A549 (cell line): ENCODE measurements at regions not wholly inside any gene's neighbourhood (a gene's known extent, or its start where the extent isn't known, plus 50 kb on each side); places are given as distances from the start of the nearest gene placed in this dataset.

Experiments used
- ATAC-seq, 2 experiments: fragments of 200-7000 bp in 1 of 2; fragments of >200 bp in 1 of 2; cut with Nextera tagmentation in 1 of 2; cut with Tn5 transposase in 1 of 2; 3 replicates each; pipeline versions ENCODE4 v1.8.0 to v1.9.1; 2018 to 2020; ENCODE audit warnings: mild to moderate bottlenecking in 1 of 2, moderate library complexity in 1 of 2
- CTCF ChIA-PET: fragments of 300-600 bp; sonication (Branson Sonifier 250); formaldehyde crosslinking; extraction: SDS; loops from one replicate; lab custom pipeline; 2021; ENCODE audit warnings: antibody characterized with exemption, inconsistent platforms; lab: Yijun Ruan, JAX
- POLR2A ChIA-PET: fragments of 350-600 bp; formaldehyde crosslinking; extraction: SDS; loops from one replicate; lab custom pipeline; 2021; ENCODE audit warnings: antibody characterized with exemption, inconsistent platforms; lab: Yijun Ruan, JAX
- DNase-seq, 2 experiments: peaks; one replicate each; pipeline versions ENCODE4 v3.0.0 to v3.0.0-alpha.2; 2011 to 2016; ENCODE audit warnings: low read depth in 1 of 2, low spot score in 1 of 2
- FAIRE-seq: peaks from 2 replicates; lab custom pipeline; 2011; peaks lifted over from hg19 to GRCh38; lab: Jason Lieb, UNC
- H3K27ac ChIP-seq, 2 experiments: fragments of >200 bp; sonication (Bioruptor Twin); formaldehyde crosslinking; 3 replicates each; pipeline ENCODE4 v1.5.1; 2016 to 2017
- H3K4me1 ChIP-seq: fragments of >200 bp; sonication (Bioruptor Twin); formaldehyde crosslinking; 3 replicates; pipeline ENCODE4 v1.6.1; 2016
- H3K4me2 ChIP-seq: fragments of >200 bp; sonication (Bioruptor Twin); formaldehyde crosslinking; 3 replicates; pipeline ENCODE4 v1.6.1; 2016
- H3K4me3 ChIP-seq: fragments of >200 bp; sonication (Bioruptor Twin); formaldehyde crosslinking; 3 replicates; pipeline ENCODE4 v1.5.1; 2016
- H3K9me3 ChIP-seq: fragments of >200 bp; sonication (Bioruptor Twin); formaldehyde crosslinking; 3 replicates; pipeline ENCODE4 v1.6.1; 2016
- ATOH8 ChIP-seq: fragments of 250-450 bp; sonication (Bioruptor Pico); IDR thresholded peaks from 2 replicates; pipeline ENCODE4 v1.5.0; 2020; ENCODE audit warnings: low read depth, mild to moderate bottlenecking, moderate library complexity
- BHLHE40 ChIP-seq: IDR thresholded peaks from 2 replicates; pipeline ENCODE4 v1.6.1; 2012; ENCODE audit warnings: low read depth, low read length, inconsistent platforms
- CEBPB ChIP-seq, 2 experiments: fragments of >200 bp in 1 of 2; sonication (Bioruptor Twin) in 1 of 2; formaldehyde crosslinking in 1 of 2; IDR thresholded peaks; 2 replicates each; pipeline ENCODE4 v1.6.1; 2012 to 2016
- CTCF ChIP-seq: fragments of >200 bp; sonication (Bioruptor Twin); formaldehyde crosslinking; IDR thresholded peaks from 3 replicates; pipeline ENCODE4 v1.5.1; 2016
- E2F6 ChIP-seq: IDR thresholded peaks from 2 replicates; pipeline ENCODE4 v1.6.1; 2012; ENCODE audit warnings: low read depth, borderline replicate concordance
- EHF ChIP-seq: fragments of 250-450 bp; sonication (Bioruptor Pico); IDR thresholded peaks from 2 replicates; pipeline ENCODE4 v1.5.0; 2020; ENCODE audit warnings: mild to moderate bottlenecking
- ELK1 ChIP-seq: fragments of 150-350 bp; IDR thresholded peaks from 2 replicates; pipeline ENCODE4 v1.6.1; 2014; ENCODE audit warnings: low read depth, mild to moderate bottlenecking, low read length
- FOSL2 ChIP-seq, 2 experiments: fragments of 450-650 bp in 1 of 2; fragments of >200 bp in 1 of 2; sonication (Bioruptor Twin) in 1 of 2; formaldehyde crosslinking; IDR thresholded peaks; 2 replicates each; pipeline versions ENCODE4 v1.5.0 to v1.6.1; 2016 to 2020; ENCODE audit warnings: mild to moderate bottlenecking in 1 of 2, moderate library complexity in 1 of 2
- FOXS1 ChIP-seq: fragments of 250-450 bp; sonication (Bioruptor Pico); IDR thresholded peaks from 2 replicates; pipeline ENCODE4 v1.5.0; 2020; ENCODE audit warnings: mild to moderate bottlenecking, moderate library complexity
- HMGXB4 ChIP-seq: fragments of 250-450 bp; sonication (Bioruptor Pico); IDR thresholded peaks from 2 replicates; pipeline ENCODE4 v1.5.0; 2021; ENCODE audit warnings: mild to moderate bottlenecking, moderate library complexity, borderline replicate concordance
- HOXB13 ChIP-seq: fragments of 250-450 bp; sonication (Bioruptor Pico); IDR thresholded peaks from 2 replicates; pipeline ENCODE4 v1.5.0; 2020; ENCODE audit warnings: low read depth, mild to moderate bottlenecking, moderate library complexity
- JUN ChIP-seq, 2 experiments: fragments of >200 bp; sonication (Bioruptor Twin); formaldehyde crosslinking; IDR thresholded peaks; 2 replicates in 1 of 2; 3 replicates in 1 of 2; pipeline ENCODE4 v1.6.1; 2016 to 2017
- KDM1A ChIP-seq: fragments of 200-600 bp; sonication (generic); IDR thresholded peaks from 2 replicates; pipeline ENCODE4 v1.6.1; 2016; ENCODE audit warnings: low read depth, mild to moderate bottlenecking
- MAFK ChIP-seq: fragments of 450-650 bp; IDR thresholded peaks from 2 replicates; pipeline ENCODE4 v1.6.1; 2014; ENCODE audit not compliant: partially characterized antibody
- PBX3 ChIP-seq: IDR thresholded peaks from 2 replicates; pipeline ENCODE4 v1.6.1; 2012
- PHF8 ChIP-seq: fragments of 200-600 bp; sonication (generic); IDR thresholded peaks from 2 replicates; pipeline ENCODE4 v1.6.1; 2016; ENCODE audit warnings: low read depth, mild to moderate bottlenecking, antibody characterized with exemption, moderate library complexity, borderline replicate concordance
- POLR2AphosphoS2 ChIP-seq: conservative IDR thresholded peaks from 2 replicates; pipeline ENCODE4 v1.6.1; 2012; ENCODE audit warnings: low read length, improper control_type of control experiment, inconsistent platforms
- SMC3 ChIP-seq: fragments of >200 bp; sonication (Bioruptor Twin); formaldehyde crosslinking; IDR thresholded peaks from 3 replicates; pipeline ENCODE4 v1.6.1; 2018; ENCODE audit warnings: inconsistent platforms
- TFCP2L1 ChIP-seq: fragments of 250-450 bp; sonication (Bioruptor Pico); IDR thresholded peaks from 2 replicates; pipeline ENCODE4 v1.5.0; 2021; ENCODE audit warnings: mild to moderate bottlenecking
- ZFP36 ChIP-seq: fragments of 450-650 bp; IDR thresholded peaks from 2 replicates; pipeline ENCODE4 v1.6.1; 2014; ENCODE audit warnings: borderline replicate concordance; ENCODE audit not compliant: partially characterized antibody
- ZNF302 ChIP-seq: fragments of 250-450 bp; sonication (Bioruptor Pico); IDR thresholded peaks from 2 replicates; pipeline ENCODE4 v1.9.0; 2021; ENCODE audit warnings: inconsistent platforms, mild to moderate bottlenecking, moderate library complexity
- WGBS: methylation state at CpG from one replicate; pipeline ENCODE4 v1.1.6; 2017; ENCODE audit errors: missing lambda C conversion rate; 5-methylcytosine and 5-hydroxymethylcytosine counted together

DNA sequence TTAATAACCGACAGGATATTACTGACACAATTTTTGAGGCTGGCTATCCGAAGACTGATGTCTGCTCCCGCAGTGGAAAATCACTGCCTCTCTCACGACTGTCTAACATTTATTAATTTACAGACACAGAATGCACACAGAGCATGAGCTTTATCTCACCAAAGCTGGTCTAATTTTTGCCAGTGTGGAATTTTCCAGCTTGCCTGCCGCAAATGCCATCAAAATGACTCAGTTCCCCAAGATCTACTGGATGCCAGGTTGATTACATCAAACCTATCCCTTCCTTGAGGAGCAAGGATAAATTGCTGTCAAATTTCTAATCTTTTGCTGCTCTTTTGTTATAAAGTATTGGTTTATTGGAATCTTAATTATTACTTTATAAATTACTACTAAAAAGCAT lies 1775.1 kb upstream of the PCDH20 start:
- peak overlapping the region; percentile 50 to 78; a peak in 5 of 6 replicates for H3K27ac ChIP-seq
- TF ChIP-seq JUN (IDR thresholded peaks at IDR 0.05) (no peak), FOSL2 (IDR thresholded peaks at IDR 0.05) (no peak), FOSL2 (CRISPR knock-in tag; IDR thresholded peaks at IDR 0.05) (peak; percentile 40)
- TF ChIP-seq, all 56 proteins: peak for 1
- no peak overlapping the region for H3K4me3 ChIP-seq
- no peaks in the 10 kb centered on the region for H3K9me3 ChIP-seq
- 9% methylated on average over 5 of the region's 5 CpGs for WGBS
- POLR2A ChIA-PET: no interaction called here
- peak overlapping the region; percentile 41 for H3K4me2 ChIP-seq
- FAIRE-seq (no peak), ATAC-seq (peak; percentile 68 to 82; a peak in 5 of 6 replicates), DNase-seq (peak; percentile 1 to 55)
- H3K4me1 ChIP-seq: peaks cover 9% of the 10 kb centered on the region; the same call in 2 of the 3 replicates
- CTCF ChIA-PET: no interaction called here

DNA sequence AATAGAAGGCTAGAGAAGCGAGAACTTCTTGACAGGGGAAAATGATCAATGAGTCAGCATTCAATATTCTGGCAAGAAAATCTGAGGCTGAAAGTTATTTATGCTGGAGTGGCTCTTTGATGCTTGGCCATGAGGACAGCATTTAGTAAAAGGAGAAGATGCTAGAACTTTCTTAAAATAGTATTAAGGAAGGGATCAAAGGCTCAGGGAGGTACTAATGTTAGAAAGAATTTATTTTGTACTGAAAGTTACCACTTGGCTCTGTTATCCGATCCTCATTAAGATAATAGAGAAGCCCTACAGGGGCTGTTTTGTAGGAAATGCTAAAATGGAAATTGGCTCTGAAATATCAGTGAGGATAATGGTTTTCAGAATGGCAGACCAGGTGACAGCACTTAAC lies 1774.6 kb upstream of the PCDH20 start:
- CTCF ChIA-PET: no interaction called here

More for the DNA sequence above, 1774.6 kb upstream of the PCDH20 start:
- peak overlapping the region; percentile 41 for H3K4me2 ChIP-seq
- 63% methylated on average over 2 of the region's 2 CpGs for WGBS
- H3K4me1 ChIP-seq: peaks cover 9% of the 10 kb centered on the region; the same call in 2 of the 3 replicates
- ATAC-seq: no peak
- peak overlapping the region; percentile 50 to 78; a peak in 5 of 6 replicates for H3K27ac ChIP-seq
- POLR2A ChIA-PET: no interaction called here
- H3K4me3 ChIP-seq: no peak overlapping the region
- FAIRE-seq: no peak
- DNase-seq: no peak
- TF ChIP-seq E2F6: no peak
- TF ChIP-seq ZNF302 (CRISPR knock-in tag): no peak
- TF ChIP-seq BHLHE40: no peak
- no peak for TF ChIP-seq TFCP2L1 (CRISPR knock-in tag)
- no peak for TF ChIP-seq PHF8
- TF ChIP-seq HMGXB4 (CRISPR knock-in tag): no peak
- no peak for TF ChIP-seq ATOH8
- TF ChIP-seq SMC3: no peak
- TF ChIP-seq EHF (CRISPR knock-in tag): no peak
- TF ChIP-seq ELK1: no peak
- no peak for TF ChIP-seq CEBPB (IDR thresholded peaks at IDR 0.05)
- TF ChIP-seq ZFP36: no peak
- no peak for TF ChIP-seq KDM1A
- no peak for TF ChIP-seq FOXS1
- TF ChIP-seq POLR2AphosphoS2: no peak
- TF ChIP-seq MAFK: no peak
- no peak for TF ChIP-seq CTCF
- no peak for TF ChIP-seq HOXB13
- TF ChIP-seq PBX3: no peak
- TF ChIP-seq, all 56 proteins: peak for 0
- H3K9me3 ChIP-seq: no peaks in the 10 kb centered on the region
